MM.1S (cell line): ENCODE measurements at regions not wholly inside any gene's neighbourhood (a gene's known extent, or its start where the extent isn't known, plus 50 kb on each side); places are given as distances from the start of the nearest gene placed in this dataset.

ENCODE experiments used
- CTCF ChIP-seq: fragments of 300-600 bp; sonication (generic); IDR thresholded peaks from 2 replicates; pipeline ENCODE4 v1.5.1; 2016; ENCODE audit warnings: antibody characterized with exemption, low read length, mixed read lengths
- EZH2 ChIP-seq: fragments of 300-600 bp; sonication (generic); optimal IDR thresholded peaks from 2 replicates; pipeline ENCODE3; 2017; ENCODE audit warnings: low read depth, mild to moderate bottlenecking, antibody characterized with exemption, low read length, mixed read lengths

- TF ChIP-seq CTCF (no peak), EZH2 (no peak)
Measured at GRCh38 chr20:17172836-17173516, 53.9 kb upstream of the PCSK2 start.
